Lower leg skin (tissue), 4 donors: ENCODE measurements at regions not wholly inside any gene's neighbourhood (a gene's known extent, or its start where the extent isn't known, plus 50 kb on each side); places are given as distances from the start of the nearest gene placed in this dataset.

Experiments
- DNase-seq, 2 donors: peaks; one replicate each; pipeline ENCODE4 v3.0.0-alpha.2; 2019; ENCODE audit warnings: low spot score in 2 of 2
- H3K4me3 ChIP-seq: fragments of 200-600 bp; sonication (generic); 2 replicates; pipeline ENCODE4 v1.5.1; 2017; ENCODE audit warnings: mild to moderate bottlenecking, low read depth; ENCODE audit not compliant: poor library complexity, severe bottlenecking
- CTCF ChIP-seq, 3 donors: fragments of 450-650 bp; IDR thresholded peaks; one replicate each; pipeline ENCODE4 v1.5.1; 2016; ENCODE audit warnings: antibody characterized with exemption in 3 of 3, mild to moderate bottlenecking in 3 of 3, moderate library complexity in 2 of 3
- POLR2A ChIP-seq, 2 donors: fragments of 450-650 bp; IDR thresholded peaks; one replicate each; pipeline ENCODE4 v1.6.1; 2016 to 2017; ENCODE audit warnings: antibody characterized with exemption in 2 of 2, mild to moderate bottlenecking in 1 of 2, moderate library complexity in 1 of 2
- WGBS, 2 donors: methylation state at CpG; one replicate each; pipeline ENCODE4 v1.1.5; 2018; 5-methylcytosine and 5-hydroxymethylcytosine counted together
- intact Hi-C: fragments of 100-400 bp; cut with DNase I; formaldehyde crosslinking; loops from one replicate; pipeline ENCODE4 v1.15.0; 2023; ENCODE audit warnings: low total_unique reads

GRCh38 chr22:48238966-48239365 is 1476.5 kb downstream of the TBC1D22A start:
- H3K4me3 ChIP-seq, result no peak overlapping the region
- TF ChIP-seq POLR2A (IDR thresholded peaks at IDR 0.05), result no peak
- no peak for TF ChIP-seq CTCF (IDR thresholded peaks at IDR 0.05)
- intact Hi-C loops, result no loop called here
- WGBS, 2 donors, result 60 to 62% methylated on average over 12 of the region's 12 CpGs
- DNase-seq, result peak in 1 of 2 donors; percentile 81

DNA sequence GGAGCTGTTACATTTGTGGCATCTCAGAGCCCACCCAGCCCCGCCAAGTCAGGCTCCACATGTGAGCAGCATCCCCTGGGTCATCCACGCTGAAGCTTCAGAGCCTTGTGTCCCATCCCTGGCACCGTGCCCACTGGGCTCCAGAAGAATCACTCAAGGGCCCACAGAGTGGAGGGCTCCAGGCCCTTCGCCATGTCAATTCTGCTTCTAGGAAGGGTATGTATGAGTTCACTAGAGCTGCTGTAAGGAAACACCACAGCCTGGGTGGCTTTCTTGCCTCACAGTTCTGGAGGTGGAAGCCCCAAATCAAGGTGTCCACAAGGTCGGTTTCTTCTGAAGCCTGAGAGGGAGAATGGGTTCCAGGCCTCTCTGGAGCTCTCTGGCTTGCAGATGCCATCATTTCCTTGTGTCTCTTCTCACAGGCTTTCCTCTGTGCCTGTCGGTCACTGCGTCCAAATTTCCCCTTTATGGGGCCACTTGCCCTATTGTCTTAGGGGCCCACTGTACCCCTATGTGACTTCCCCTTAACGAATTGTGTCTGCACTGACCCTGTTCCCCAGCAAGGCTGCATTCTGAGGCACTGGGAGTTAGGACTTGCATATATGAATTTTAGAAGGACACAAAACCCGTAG is 1476.0 kb downstream of the TBC1D22A start:
- WGBS, 2 donors, result 76 to 83% methylated on average over 9 of the region's 9 CpGs

DNA sequence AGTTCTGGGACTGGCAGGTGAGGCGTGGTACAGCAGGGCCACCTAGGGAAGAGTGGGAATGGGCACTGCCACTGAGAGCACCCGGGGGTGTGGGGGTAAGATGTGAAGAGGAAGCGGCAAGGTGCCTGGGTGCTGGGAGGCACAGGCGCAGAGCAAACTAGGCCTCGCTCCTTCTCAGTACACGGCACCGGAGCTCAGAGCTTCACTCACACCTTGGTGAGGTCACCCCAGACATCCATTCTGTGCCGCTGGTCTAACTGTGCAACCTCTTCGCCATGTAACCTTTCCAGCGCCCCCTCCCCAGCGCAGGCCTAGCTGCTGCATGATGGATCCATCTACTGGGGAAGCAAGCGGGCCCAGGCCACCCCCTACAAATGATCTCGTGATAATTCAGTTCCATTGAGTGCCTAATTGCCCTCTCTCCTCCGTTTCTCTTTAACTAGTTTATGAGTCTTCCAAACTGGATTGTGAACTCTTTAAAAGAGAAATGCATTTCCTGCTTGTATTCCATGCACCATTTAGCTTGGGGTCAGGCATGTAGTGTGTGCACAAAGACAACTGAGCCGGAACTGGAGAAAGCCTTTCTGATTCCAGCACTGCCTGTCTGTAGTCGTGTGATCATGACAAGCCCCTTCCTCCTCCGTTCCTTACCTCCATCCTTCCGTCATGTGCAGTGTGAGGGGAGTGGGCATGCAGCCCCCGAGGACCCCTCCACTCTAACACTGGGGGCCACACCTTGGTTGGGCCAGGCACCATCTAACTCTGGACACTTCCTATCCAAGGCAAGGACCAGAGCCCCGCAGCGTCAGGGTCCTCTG is 1475.2 kb downstream of the TBC1D22A start:
- H3K4me3 ChIP-seq, result no peak overlapping the region
- peak in 1 of 2 donors; percentile 81 for DNase-seq
- TF ChIP-seq POLR2A (IDR thresholded peaks at IDR 0.05) (no peak), CTCF (IDR thresholded peaks at IDR 0.05) (no peak)
- intact Hi-C loops, result no loop called here
- WGBS, 2 donors, result 88 to 93% methylated on average over 21 of the region's 21 CpGs

More for the DNA sequence above, 1476.0 kb downstream of the TBC1D22A start:
- intact Hi-C loops, result no loop called here
- no peak for TF ChIP-seq CTCF (IDR thresholded peaks at IDR 0.05)
- no peak for TF ChIP-seq POLR2A (IDR thresholded peaks at IDR 0.05)
- H3K4me3 ChIP-seq, result no peak overlapping the region
- DNase-seq, result peak in 1 of 2 donors; percentile 78

- intact Hi-C loops, result no loop called here
- DNase-seq, result no peak
- WGBS, 2 donors, result 48 to 52% methylated on average over 4 of the region's 4 CpGs
- no peak overlapping the region for H3K4me3 ChIP-seq
- TF ChIP-seq CTCF (IDR thresholded peaks at IDR 0.05), result no peak
- TF ChIP-seq POLR2A (IDR thresholded peaks at IDR 0.05), result no peak
These were observed 1473.8 kb downstream of the TBC1D22A start for GRCh38 chr22:48236261-48236660.

- intact Hi-C loops, result no loop called here
- peak in 1 of 2 donors; percentile 34 for DNase-seq
- no peak overlapping the region for H3K4me3 ChIP-seq
- TF ChIP-seq CTCF (IDR thresholded peaks at IDR 0.05) (no peak), POLR2A (IDR thresholded peaks at IDR 0.05) (no peak)
- 77 to 79% methylated on average over 9 of the region's 9 CpGs for WGBS, 2 donors
These were observed 1473.3 kb downstream of the TBC1D22A start for GRCh38 chr22:48235744-48236143.
